GM18868 (cell line): ENCODE measurements at regions not wholly inside any gene's neighbourhood (a gene's known extent, or its start where the extent isn't known, plus 50 kb on each side); places are given as distances from the start of the nearest gene placed in this dataset.
"Not testable (repeated sequence)": the region's sequence is repeated elsewhere in the genome, so short reads cannot be mapped to it uniquely, and the experiment has no call there.

Experiments used
- ATAC-seq: cut with Tn5 transposase; IDR thresholded peaks from one replicate; pipeline ENCODE4 v1.9.1; 2021; ENCODE audit warnings: mild to moderate bottlenecking, moderate library complexity; ENCODE audit not compliant: unreplicated experiment

- no peak for ATAC-seq
Observed at GRCh38 chr7:138359870-138360559, 100.0 kb upstream of the TRIM24 start.

GRCh38 chr7:138363721-138364120, 96.3 kb upstream of the TRIM24 start:
- ATAC-seq: no peak

- ATAC-seq: not testable (repeated sequence)
Observed at GRCh38 chr7:138366137-138366536, 93.9 kb upstream of the TRIM24 start.

- not testable (repeated sequence) for ATAC-seq
Observed at GRCh38 chr7:138366676-138367075, 93.4 kb upstream of the TRIM24 start.

GRCh38 chr7:138369797-138370196, 90.3 kb upstream of the TRIM24 start:
- no peak for ATAC-seq

- no peak for ATAC-seq
Observed at GRCh38 chr7:138370956-138371355, 89.1 kb upstream of the TRIM24 start.

GRCh38 chr7:138374119-138374693, 85.9 kb upstream of the TRIM24 start:
- ATAC-seq: no peak

GRCh38 chr7:138377306-138377705, 82.8 kb upstream of the TRIM24 start:
- ATAC-seq: no peak

GRCh38 chr7:138378741-138379559, 81.1 kb upstream of the TRIM24 start:
- ATAC-seq: no peak

- ATAC-seq: no peak
Observed at GRCh38 chr7:138382862-138383565, 77.0 kb upstream of the TRIM24 start.

GRCh38 chr7:138386821-138387220, 73.2 kb upstream of the TRIM24 start:
- no peak for ATAC-seq

GRCh38 chr7:138387755-138388475, 72.1 kb upstream of the TRIM24 start:
- no peak for ATAC-seq

- no peak for ATAC-seq
Observed at GRCh38 chr7:138388673-138389491, 71.2 kb upstream of the TRIM24 start.

GRCh38 chr7:138395763-138396162, 64.3 kb upstream of the TRIM24 start:
- ATAC-seq: no peak

GRCh38 chr7:138396251-138397070, 63.6 kb upstream of the TRIM24 start:
- ATAC-seq: no peak

- not testable (repeated sequence) for ATAC-seq
Observed at GRCh38 chr7:138397071-138397433, 63.0 kb upstream of the TRIM24 start.

GRCh38 chr7:138398857-138399256, 61.2 kb upstream of the TRIM24 start:
- no peak for ATAC-seq

- no peak for ATAC-seq
Observed at GRCh38 chr7:138400400-138400886, 59.6 kb upstream of the TRIM24 start.

GRCh38 chr7:138402749-138403148, 57.3 kb upstream of the TRIM24 start:
- ATAC-seq: no peak
